ENCODE measurements at regions not wholly inside any gene's neighbourhood (a gene's known extent, or its start where the extent isn't known, plus 50 kb on each side); places are given as distances from the start of the nearest gene placed in this dataset.
"Not testable (repeated sequence)": the region's sequence is repeated elsewhere in the genome, so short reads cannot be mapped to it uniquely, and the experiment has no call there.

- H4K20me1 ChIP-seq (ENCODE audit: insufficient read depth, low read length) = no peaks in the 10 kb centered on the region
- no peaks in the 10 kb centered on the region for H3K27me3 ChIP-seq (ENCODE audit: insufficient read depth, low read length)
- Mint-ChIP-seq H3K36me3 (ENCODE audit: low read depth, unreplicated experiment) (no peaks in the 10 kb centered on the region), H3K27me3 (ENCODE audit: low read depth, unreplicated experiment) (peaks cover 21% of the 10 kb centered on the region), H3K9me3 (ENCODE audit: unreplicated experiment) (peaks cover 7% of the 10 kb centered on the region), H3K4me3 (ENCODE audit: unreplicated experiment) (no peak overlapping the region), H3K27ac (ENCODE audit: unreplicated experiment) (no peak overlapping the region), H3K4me1 (ENCODE audit: low read depth, unreplicated experiment) (no peaks in the 10 kb centered on the region)
- H3K79me2 ChIP-seq (ENCODE audit: insufficient read depth, low read length) = no peaks in the 10 kb centered on the region
- FAIRE-seq = no peak
- peak overlapping the region; percentile 81 for H3K4me2 ChIP-seq (ENCODE audit: low read length)
- H3K27ac ChIP-seq (ENCODE audit: low read depth, low read length) = no peak overlapping the region
- peak overlapping the region; percentile 44 for H3K9ac ChIP-seq (ENCODE audit: low read length)
- TF ChIP-seq EZH2 (IDR thresholded peaks at IDR 0.05; ENCODE audit: insufficient read depth, low read length) = no peak
- no peak for TF ChIP-seq CTCF (IDR thresholded peaks at IDR 0.05; ENCODE audit: insufficient read depth, low read depth, low read length)
- peaks cover 11% of the 10 kb centered on the region for H3K4me1 ChIP-seq (ENCODE audit: insufficient read depth, low read length)
- no peaks in the 10 kb centered on the region for H3K9me3 ChIP-seq (ENCODE audit: insufficient read depth, low read depth, low read length)
- H3K4me3 ChIP-seq (ENCODE audit: insufficient read depth, low read depth, low read length) = no peak overlapping the region
- DNase-seq (ENCODE audit: low read depth) = no peak
- peak overlapping the region; percentile 65 for H2AFZ ChIP-seq (ENCODE audit: low read depth, low read length)
- H3K36me3 ChIP-seq (ENCODE audit: insufficient read depth, low read length) = no peaks in the 10 kb centered on the region
Observed at GRCh38 chr7:69430384-69431021, 167.8 kb upstream of the AUTS2 start.

- Histone ChIP-seq H4K20me1 (ENCODE audit: insufficient read depth, low read length) (no peaks in the 10 kb centered on the region), H2AFZ (ENCODE audit: low read depth, low read length) (no peak overlapping the region), H3K27ac (ENCODE audit: low read depth, low read length) (no peak overlapping the region), H3K4me3 (ENCODE audit: insufficient read depth, low read depth, low read length) (no peak overlapping the region), H3K4me1 (ENCODE audit: insufficient read depth, low read length) (peaks cover 11% of the 10 kb centered on the region), H3K9ac (ENCODE audit: low read length) (no peak overlapping the region), H3K36me3 (ENCODE audit: insufficient read depth, low read length) (no peaks in the 10 kb centered on the region), H3K9me3 (ENCODE audit: insufficient read depth, low read depth, low read length) (no peaks in the 10 kb centered on the region), H3K4me2 (ENCODE audit: low read length) (no peak overlapping the region), H3K27me3 (ENCODE audit: insufficient read depth, low read length) (no peaks in the 10 kb centered on the region), H3K79me2 (ENCODE audit: insufficient read depth, low read length) (no peaks in the 10 kb centered on the region)
- H3K27me3 Mint-ChIP-seq (ENCODE audit: low read depth, unreplicated experiment) = peaks cover 21% of the 10 kb centered on the region
- peaks cover 7% of the 10 kb centered on the region for H3K9me3 Mint-ChIP-seq (ENCODE audit: unreplicated experiment)
- FAIRE-seq (no peak), DNase-seq (ENCODE audit: low read depth) (no peak)
- no peak overlapping the region for H3K4me3 Mint-ChIP-seq (ENCODE audit: unreplicated experiment)
- TF ChIP-seq CTCF (IDR thresholded peaks at IDR 0.05; ENCODE audit: insufficient read depth, low read depth, low read length) = no peak
- no peak for TF ChIP-seq EZH2 (IDR thresholded peaks at IDR 0.05; ENCODE audit: insufficient read depth, low read length)
- no peaks in the 10 kb centered on the region for H3K36me3 Mint-ChIP-seq (ENCODE audit: low read depth, unreplicated experiment)
- H3K27ac Mint-ChIP-seq (ENCODE audit: unreplicated experiment) = no peak overlapping the region
- H3K4me1 Mint-ChIP-seq (ENCODE audit: low read depth, unreplicated experiment) = no peaks in the 10 kb centered on the region
Observed at GRCh38 chr7:69431626-69432025, 166.6 kb upstream of the AUTS2 start.

GRCh38 chr7:69432276-69432675 is 166.0 kb upstream of the AUTS2 start:
- DNase-seq (ENCODE audit: low read depth); H3K27ac ChIP-seq (ENCODE audit: low read depth, low read length); H4K20me1 ChIP-seq (ENCODE audit: insufficient read depth, low read length); H3K4me2 ChIP-seq (ENCODE audit: low read length); H3K9ac ChIP-seq (ENCODE audit: low read length); H3K4me1 Mint-ChIP-seq (ENCODE audit: low read depth, unreplicated experiment); H3K27ac Mint-ChIP-seq (ENCODE audit: unreplicated experiment); H3K36me3 Mint-ChIP-seq (ENCODE audit: low read depth, unreplicated experiment); H3K27me3 ChIP-seq (ENCODE audit: insufficient read depth, low read length); H3K4me3 Mint-ChIP-seq (ENCODE audit: unreplicated experiment); H3K4me3 ChIP-seq (ENCODE audit: insufficient read depth, low read depth, low read length); FAIRE-seq; H3K9me3 Mint-ChIP-seq (ENCODE audit: unreplicated experiment); H3K36me3 ChIP-seq (ENCODE audit: insufficient read depth, low read length); H3K79me2 ChIP-seq (ENCODE audit: insufficient read depth, low read length); H2AFZ ChIP-seq (ENCODE audit: low read depth, low read length); H3K9me3 ChIP-seq (ENCODE audit: insufficient read depth, low read depth, low read length): not testable (repeated sequence)
- H3K4me1 ChIP-seq (ENCODE audit: insufficient read depth, low read length) = peaks cover 11% of the 10 kb centered on the region
- H3K27me3 Mint-ChIP-seq (ENCODE audit: low read depth, unreplicated experiment) = peaks cover 18% of the 10 kb centered on the region

Data from astrocyte (in vitro differentiated cells and primary cell).